B cell (primary cell): ENCODE measurements at regions not wholly inside any gene's neighbourhood (a gene's known extent, or its start where the extent isn't known, plus 50 kb on each side); places are given as distances from the start of the nearest gene placed in this dataset.

Experiments used
- ATAC-seq: fragments of 200-7000 bp; cut with Tn5 transposase; one replicate; pipeline ENCODE4 v1.10.0; 2021; ENCODE audit warnings: low read depth, mild to moderate bottlenecking, moderate number of reproducible peaks, moderate library complexity
- CTCF ChIA-PET: fragments of 350-600 bp; sonication (Branson Sonifier 250); formaldehyde crosslinking; loops from one replicate; lab custom pipeline; 2021; ENCODE audit warnings: antibody characterized with exemption, inconsistent platforms; lab: Charles Lee
- POLR2A ChIA-PET: fragments of 350-600 bp; sonication (Branson Sonifier 250); formaldehyde crosslinking; loops from one replicate; lab custom pipeline; 2021; ENCODE audit warnings: antibody characterized with exemption; lab: Charles Lee
- DNase-seq: peaks from one replicate; pipeline ENCODE4 v3.0.0; 2013
- H2AFZ ChIP-seq: 2 replicates; pipeline ENCODE4 v1.6.1; 2012; ENCODE audit warnings: mild to moderate bottlenecking, low read depth, low read length; ENCODE audit not compliant: insufficient read depth, poor library complexity, severe bottlenecking
- H3K27ac ChIP-seq, 2 donors: 1 replicate in 1 of 2; 2 replicates in 1 of 2; pipeline ENCODE4 v1.5.1; 2012 to 2013; ENCODE audit warnings: low read length in 2 of 2, mild to moderate bottlenecking in 2 of 2, moderate library complexity in 1 of 2
- H3K27me3 ChIP-seq, 4 experiments: fragments of 200-600 bp in 1 of 4; sonication (generic) in 1 of 4; replicated peaks in 1 of 4; 1 replicate in 2 of 4; 2 replicates in 2 of 4; pipeline versions ENCODE4 v1.6.1 to v1.7.0; 2013 to 2016; ENCODE audit warnings: low read length in 3 of 4, mild to moderate bottlenecking in 2 of 4, mixed read lengths in 1 of 4, moderate library complexity in 1 of 4; ENCODE audit not compliant: insufficient read depth in 4 of 4, control insufficient read depth in 3 of 4; ENCODE audit errors: control extremely low read depth in 1 of 4
- H3K36me3 ChIP-seq, 2 experiments: replicated peaks in 1 of 2; 1 replicate in 1 of 2; 2 replicates in 1 of 2; pipeline versions ENCODE4 v1.6.1 to v1.7.1; 2013; ENCODE audit warnings: low read length in 1 of 2; ENCODE audit not compliant: insufficient read depth in 2 of 2, control insufficient read depth in 1 of 2; ENCODE audit errors: control extremely low read depth in 1 of 2, extremely low read depth in 1 of 2
- H3K4me1 ChIP-seq, 2 donors: fragments of 200-600 bp in 1 of 2; sonication (generic) in 1 of 2; 1 replicate in 1 of 2; 2 replicates in 1 of 2; pipeline versions ENCODE4 v1.5.1 to v1.6.1; 2013 to 2017; ENCODE audit warnings: low read length in 2 of 2; ENCODE audit not compliant: control insufficient read depth in 2 of 2, insufficient read depth in 2 of 2
- H3K4me2 ChIP-seq: replicated peaks from 2 replicates; pipeline ENCODE3; 2012; ENCODE audit warnings: mild to moderate bottlenecking, low read depth, low read length; ENCODE audit not compliant: poor library complexity, severe bottlenecking
- H3K4me3 ChIP-seq, 5 experiments: fragments of 200-600 bp in 1 of 5; sonication (generic) in 1 of 5; 1 replicate in 3 of 5; 2 replicates in 2 of 5; pipeline versions ENCODE4 v1.5.1 to v1.7.0; 2011 to 2016; ENCODE audit warnings: low read length in 4 of 5, mild to moderate bottlenecking in 4 of 5, low read depth in 2 of 5, control low read depth in 1 of 5, moderate library complexity in 1 of 5; ENCODE audit not compliant: insufficient read depth in 1 of 5; ENCODE audit errors: control extremely low read depth in 1 of 5, extremely low read depth in 1 of 5
- H3K79me2 ChIP-seq: fragments of 200-600 bp; sonication (generic); one replicate; pipeline ENCODE4 v1.6.0; 2016; ENCODE audit warnings: low read length; ENCODE audit not compliant: control insufficient read depth, insufficient read depth
- H3K9ac ChIP-seq: fragments of 200-600 bp; sonication (generic); 2 replicates; pipeline ENCODE4 v1.6.1; 2017; ENCODE audit warnings: mild to moderate bottlenecking, low read length, moderate library complexity
- H3K9me3 ChIP-seq, 3 donors: one replicate each; pipeline versions ENCODE4 v1.6.1 to v1.7.1; 2013; ENCODE audit warnings: low read length in 2 of 3; ENCODE audit not compliant: control insufficient read depth in 2 of 3, insufficient read depth in 1 of 3; ENCODE audit errors: control extremely low read depth in 1 of 3
- H4K20me1 ChIP-seq: 2 replicates; pipeline ENCODE4 v1.6.0; 2012; ENCODE audit warnings: mild to moderate bottlenecking, low read length; ENCODE audit not compliant: insufficient read depth, control insufficient read depth, poor library complexity, severe bottlenecking
- H3K27ac Mint-ChIP-seq: one replicate; pipeline ENCODE4 v1.8.0; 2021; ENCODE audit warnings: mixed read lengths
- H3K27me3 Mint-ChIP-seq: one replicate; pipeline ENCODE4 v1.8.0; 2021; ENCODE audit warnings: mixed read lengths
- H3K4me1 Mint-ChIP-seq: one replicate; pipeline ENCODE4 v1.8.0; 2021; ENCODE audit warnings: mixed read lengths
- H3K4me3 Mint-ChIP-seq: one replicate; pipeline ENCODE4 v1.8.0; 2021; ENCODE audit warnings: mixed read lengths
- H3K9me3 Mint-ChIP-seq: one replicate; pipeline ENCODE4 v1.8.0; 2022; ENCODE audit warnings: mixed read lengths; ENCODE audit not compliant: insufficient read depth
- CTCF ChIP-seq: fragments of 200-600 bp; IDR thresholded peaks from one replicate; pipeline ENCODE4 v1.8.0; 2022; ENCODE audit warnings: antibody characterized with exemption, mild to moderate bottlenecking
- EZH2 ChIP-seq: IDR thresholded peaks from 2 replicates; pipeline ENCODE4 v1.6.1; 2012; ENCODE audit warnings: borderline replicate concordance, low read depth, mild to moderate bottlenecking, moderate library complexity, low read length; ENCODE audit not compliant: insufficient read depth, poor library complexity, severe bottlenecking
- WGBS: methylation state at CpG from one replicate; pipeline ENCODE4 v1.1.5; 2013; ENCODE audit warnings: missing lambda C conversion rate; ENCODE audit not compliant: insufficient coverage; 5-methylcytosine and 5-hydroxymethylcytosine counted together
- intact Hi-C: fragments of 100-400 bp; cut with micrococcal nuclease; formaldehyde crosslinking; loops from one replicate; pipeline ENCODE4 v1.10.0; 2022

- Histone ChIP-seq H3K4me3 (no peak overlapping the region), H2AFZ (no peak overlapping the region), H3K9ac (no peak overlapping the region), H3K9me3 (peaks cover 0 to 2% (median 0%) of the 10 kb centered on the region in 3 donors), H3K4me2 (no peak overlapping the region), H3K27me3 (no peaks in the 10 kb centered on the region), H3K27ac (no peak overlapping the region), H3K4me1 (no peaks in the 10 kb centered on the region), H4K20me1 (no peaks in the 10 kb centered on the region), H3K36me3 (no peaks in the 10 kb centered on the region), H3K79me2 (no peaks in the 10 kb centered on the region)
- POLR2A ChIA-PET, result no interaction called here
- Mint-ChIP-seq H3K9me3 (peaks cover 5% of the 10 kb centered on the region), H3K4me1 (no peaks in the 10 kb centered on the region), H3K27ac (no peak overlapping the region), H3K4me3 (no peak overlapping the region), H3K27me3 (no peaks in the 10 kb centered on the region)
- ATAC-seq (no peak), DNase-seq (no peak)
- TF ChIP-seq CTCF (no peak), EZH2 (no peak)
- intact Hi-C loops, result no loop called here
- WGBS, result 80% methylated on average over 2 of the region's 3 CpGs
- CTCF ChIA-PET, result no interaction called here
These were observed 430.2 kb upstream of the TBX3 start for GRCh38 chr12:115114140-115114539.

GRCh38 chr12:115109863-115110262 is 425.9 kb upstream of the TBX3 start:
- H3K4me3 ChIP-seq, result no peak overlapping the region
- H3K36me3 ChIP-seq, result no peaks in the 10 kb centered on the region
- intact Hi-C loops, result no loop called here
- H3K4me2 ChIP-seq, result no peak overlapping the region
- no peaks in the 10 kb centered on the region for H3K79me2 ChIP-seq
- no peaks in the 10 kb centered on the region for H4K20me1 ChIP-seq
- ChIA-PET POLR2A (no interaction called here), CTCF (no interaction called here)
- Mint-ChIP-seq H3K27ac (no peak overlapping the region), H3K4me1 (no peaks in the 10 kb centered on the region), H3K4me3 (no peak overlapping the region), H3K9me3 (peaks cover 3% of the 10 kb centered on the region), H3K27me3 (no peaks in the 10 kb centered on the region)
- H3K9me3 ChIP-seq, result no peaks in the 10 kb centered on the region
- DNase-seq (no peak), ATAC-seq (no peak)
- no peak overlapping the region for H2AFZ ChIP-seq
- TF ChIP-seq EZH2, result no peak
- TF ChIP-seq CTCF, result no peak
- H3K9ac ChIP-seq, result no peak overlapping the region
- H3K27me3 ChIP-seq, result no peaks in the 10 kb centered on the region
- H3K27ac ChIP-seq, result no peak overlapping the region
- WGBS, result 93% methylated on average over 3 of the region's 3 CpGs
- H3K4me1 ChIP-seq, result no peaks in the 10 kb centered on the region
